Thyroid gland (tissue), 4 donors: ENCODE measurements at regions not wholly inside any gene's neighbourhood (a gene's known extent, or its start where the extent isn't known, plus 50 kb on each side); places are given as distances from the start of the nearest gene placed in this dataset.

ENCODE experiments used
- POLR2A ChIP-seq, 2 donors: fragments of 450-650 bp; IDR thresholded peaks; one replicate each; pipeline ENCODE4 v1.6.1; 2017; ENCODE audit warnings: antibody characterized with exemption in 2 of 2, mild to moderate bottlenecking in 2 of 2, moderate library complexity in 1 of 2
- TF ChIP-seq, protein P1 (sequence below), 6 experiments: fragments of 200-600 bp in 3 of 6; fragments of 450-650 bp in 3 of 6; sonication (generic) in 3 of 6; IDR thresholded peaks; one replicate each; pipeline ENCODE4 v1.5.1; 2016 to 2019; ENCODE audit warnings: antibody characterized with exemption in 6 of 6, mild to moderate bottlenecking in 2 of 6, inconsistent platforms in 1 of 6, moderate library complexity in 1 of 6

DNA sequence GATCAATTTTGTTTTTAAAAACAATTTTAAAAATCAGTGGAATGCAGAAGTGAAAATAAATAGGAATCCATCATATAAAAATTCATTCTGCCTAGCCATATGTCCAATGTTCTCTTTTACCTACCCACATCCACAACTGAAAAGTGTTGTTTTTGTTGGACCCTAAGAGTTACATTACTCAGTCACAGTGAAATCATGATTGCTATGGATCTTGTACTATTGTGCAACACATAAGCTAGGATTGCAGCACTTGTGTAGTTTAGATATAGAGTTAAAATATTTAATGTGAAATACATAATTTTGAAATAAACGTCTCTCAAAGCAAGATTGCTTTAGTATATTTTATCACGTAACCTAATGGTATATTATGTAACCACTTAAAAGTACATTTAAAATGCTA, 213.3 kb upstream of the CLEC14A start:
- TF ChIP-seq, protein P1, sequence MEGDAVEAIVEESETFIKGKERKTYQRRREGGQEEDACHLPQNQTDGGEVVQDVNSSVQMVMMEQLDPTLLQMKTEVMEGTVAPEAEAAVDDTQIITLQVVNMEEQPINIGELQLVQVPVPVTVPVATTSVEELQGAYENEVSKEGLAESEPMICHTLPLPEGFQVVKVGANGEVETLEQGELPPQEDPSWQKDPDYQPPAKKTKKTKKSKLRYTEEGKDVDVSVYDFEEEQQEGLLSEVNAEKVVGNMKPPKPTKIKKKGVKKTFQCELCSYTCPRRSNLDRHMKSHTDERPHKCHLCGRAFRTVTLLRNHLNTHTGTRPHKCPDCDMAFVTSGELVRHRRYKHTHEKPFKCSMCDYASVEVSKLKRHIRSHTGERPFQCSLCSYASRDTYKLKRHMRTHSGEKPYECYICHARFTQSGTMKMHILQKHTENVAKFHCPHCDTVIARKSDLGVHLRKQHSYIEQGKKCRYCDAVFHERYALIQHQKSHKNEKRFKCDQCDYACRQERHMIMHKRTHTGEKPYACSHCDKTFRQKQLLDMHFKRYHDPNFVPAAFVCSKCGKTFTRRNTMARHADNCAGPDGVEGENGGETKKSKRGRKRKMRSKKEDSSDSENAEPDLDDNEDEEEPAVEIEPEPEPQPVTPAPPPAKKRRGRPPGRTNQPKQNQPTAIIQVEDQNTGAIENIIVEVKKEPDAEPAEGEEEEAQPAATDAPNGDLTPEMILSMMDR (IDR thresholded peaks at IDR 0.05), result no peak
- no peak for TF ChIP-seq POLR2A (IDR thresholded peaks at IDR 0.05)
